ENCODE measurements at regions not wholly inside any gene's neighbourhood (a gene's known extent, or its start where the extent isn't known, plus 50 kb on each side); places are given as distances from the start of the nearest gene placed in this dataset.

DNA sequence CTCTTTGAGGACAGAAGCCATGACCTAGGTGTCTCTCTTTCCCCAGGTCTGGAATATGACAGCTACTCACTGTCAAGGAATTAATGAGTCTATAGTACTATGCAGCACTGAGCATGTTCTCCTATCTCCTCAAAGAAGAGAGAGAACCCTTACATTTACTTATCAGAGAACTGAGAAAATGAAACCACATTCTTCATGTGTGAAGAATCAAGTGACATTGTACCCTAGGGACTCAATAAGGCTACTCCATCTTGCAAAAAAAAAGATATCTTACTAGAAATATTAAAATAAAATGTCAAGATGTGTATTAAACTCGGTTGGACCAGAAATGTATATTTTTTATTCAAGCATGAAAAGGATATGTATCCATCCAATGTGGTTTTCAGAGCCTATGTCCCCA lies 133.2 kb upstream of the COL8A1 start:
- TF ChIP-seq, protein P1, sequence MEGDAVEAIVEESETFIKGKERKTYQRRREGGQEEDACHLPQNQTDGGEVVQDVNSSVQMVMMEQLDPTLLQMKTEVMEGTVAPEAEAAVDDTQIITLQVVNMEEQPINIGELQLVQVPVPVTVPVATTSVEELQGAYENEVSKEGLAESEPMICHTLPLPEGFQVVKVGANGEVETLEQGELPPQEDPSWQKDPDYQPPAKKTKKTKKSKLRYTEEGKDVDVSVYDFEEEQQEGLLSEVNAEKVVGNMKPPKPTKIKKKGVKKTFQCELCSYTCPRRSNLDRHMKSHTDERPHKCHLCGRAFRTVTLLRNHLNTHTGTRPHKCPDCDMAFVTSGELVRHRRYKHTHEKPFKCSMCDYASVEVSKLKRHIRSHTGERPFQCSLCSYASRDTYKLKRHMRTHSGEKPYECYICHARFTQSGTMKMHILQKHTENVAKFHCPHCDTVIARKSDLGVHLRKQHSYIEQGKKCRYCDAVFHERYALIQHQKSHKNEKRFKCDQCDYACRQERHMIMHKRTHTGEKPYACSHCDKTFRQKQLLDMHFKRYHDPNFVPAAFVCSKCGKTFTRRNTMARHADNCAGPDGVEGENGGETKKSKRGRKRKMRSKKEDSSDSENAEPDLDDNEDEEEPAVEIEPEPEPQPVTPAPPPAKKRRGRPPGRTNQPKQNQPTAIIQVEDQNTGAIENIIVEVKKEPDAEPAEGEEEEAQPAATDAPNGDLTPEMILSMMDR (IDR thresholded peaks at IDR 0.05) = no peak
- TF ChIP-seq POLR2AphosphoS5 (IDR thresholded peaks at IDR 0.05) = no peak
- no peak for TF ChIP-seq EP300 (IDR thresholded peaks at IDR 0.05)
- TF ChIP-seq POLR2A (IDR thresholded peaks at IDR 0.05) = no peak

Measured in upper lobe of left lung (tissue), 4 donors.